GM18907 (cell line): ENCODE measurements at regions not wholly inside any gene's neighbourhood (a gene's known extent, or its start where the extent isn't known, plus 50 kb on each side); places are given as distances from the start of the nearest gene placed in this dataset.
"Not testable (repeated sequence)": the region's sequence is repeated elsewhere in the genome, so short reads cannot be mapped to it uniquely, and the experiment has no call there.

ENCODE experiments used
- ATAC-seq: cut with Tn5 transposase; IDR thresholded peaks from one replicate; pipeline ENCODE4 v1.9.1; 2021; ENCODE audit warnings: mild to moderate bottlenecking, moderate library complexity; ENCODE audit not compliant: unreplicated experiment

DNA sequence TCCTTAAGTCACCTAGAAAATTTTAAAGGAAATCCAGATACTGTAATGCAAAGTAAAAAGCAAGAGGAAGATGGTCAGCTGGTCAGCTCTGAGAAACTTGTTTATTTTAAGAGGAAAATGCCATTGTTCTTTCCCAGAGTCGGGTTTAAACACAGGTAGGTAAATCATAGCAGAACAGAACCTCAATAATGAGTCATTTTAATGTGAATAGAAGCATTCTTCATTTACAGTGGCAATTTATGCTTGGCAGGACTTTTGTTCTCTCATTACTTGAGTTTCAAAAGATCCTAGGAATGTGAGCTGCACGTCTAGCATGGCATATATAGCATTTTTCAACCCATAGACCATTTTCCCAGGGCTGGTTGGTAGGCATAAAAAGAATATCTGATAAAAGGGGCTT lies 132.3 kb downstream of the LIG4 start:
- ATAC-seq = no peak

DNA sequence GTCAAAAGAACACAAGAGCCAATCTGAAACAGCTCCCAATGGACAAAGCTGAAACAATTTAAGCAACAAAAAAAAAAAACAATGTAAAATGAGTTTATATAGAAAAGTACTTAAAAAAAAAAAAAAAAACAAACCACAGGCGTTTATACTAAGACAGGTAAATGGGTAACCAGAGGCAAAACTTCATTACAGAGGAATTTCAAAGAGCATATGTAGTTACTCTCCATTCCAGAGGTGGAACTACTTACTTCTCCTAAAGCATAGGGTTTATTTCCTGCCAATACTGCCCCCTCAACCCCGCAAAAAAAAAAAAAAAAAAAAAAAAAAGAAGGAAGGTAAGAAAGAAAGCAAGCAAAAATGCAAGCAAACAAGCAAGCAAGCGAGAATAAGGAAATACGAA lies 132.9 kb downstream of the LIG4 start:
- ATAC-seq = no peak

DNA sequence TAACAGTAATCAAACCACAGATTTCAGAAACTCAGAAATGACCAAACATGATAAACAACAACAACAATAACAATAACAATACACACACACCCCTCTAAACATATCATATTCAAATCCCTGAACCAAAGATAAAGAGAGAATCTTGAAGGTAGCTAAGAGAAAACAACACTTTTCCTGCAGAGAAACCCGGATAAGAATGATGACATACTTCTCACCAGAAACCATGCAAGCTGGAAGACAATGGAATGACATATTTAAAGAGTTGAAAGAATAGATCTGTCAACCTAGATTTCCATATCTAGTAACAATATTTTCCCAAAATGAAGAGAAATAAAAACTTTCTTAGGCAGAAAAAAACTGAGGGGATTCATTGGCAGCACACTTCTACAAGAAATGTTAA lies 138.1 kb downstream of the LIG4 start:
- no peak for ATAC-seq

DNA sequence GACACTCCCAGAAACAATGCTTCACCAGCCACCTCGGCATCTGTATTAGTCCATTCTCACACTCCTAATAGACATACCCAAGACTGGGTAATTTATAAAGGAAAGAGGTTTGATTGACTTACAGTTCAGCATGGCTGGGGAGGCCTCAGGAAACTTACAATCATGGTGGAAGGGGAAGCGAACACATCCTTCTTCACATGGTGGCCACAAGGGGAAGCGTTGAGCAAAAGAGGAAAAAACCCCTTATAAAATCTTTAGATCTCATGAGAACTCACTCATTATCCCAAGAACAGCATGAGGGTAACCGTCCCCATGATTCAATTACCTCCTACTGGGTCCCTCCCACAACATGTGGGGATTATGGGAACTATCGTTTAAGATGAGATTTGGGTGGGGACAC lies 140.9 kb downstream of the LIG4 start:
- ATAC-seq = not testable (repeated sequence)

DNA sequence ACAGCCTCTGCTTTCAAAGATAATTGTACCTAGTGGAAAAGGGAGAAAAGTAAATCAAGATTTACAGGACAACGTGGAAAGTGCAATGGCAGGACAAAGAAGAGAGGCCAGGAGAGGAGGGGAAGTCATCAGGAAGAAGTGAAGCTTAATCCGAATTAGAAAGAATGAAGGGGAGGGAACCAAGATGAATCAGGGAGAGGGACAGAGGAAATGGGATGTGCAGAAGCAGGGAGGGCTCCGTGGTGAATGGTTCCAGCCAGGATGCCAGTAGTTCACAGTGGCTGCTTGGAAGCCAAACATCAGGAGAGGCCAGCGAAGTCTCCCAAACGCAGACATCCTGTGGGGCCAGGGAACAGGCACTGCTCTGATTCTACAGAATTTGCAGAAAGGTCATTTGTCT lies 144.4 kb downstream of the LIG4 start:
- no peak for ATAC-seq

DNA sequence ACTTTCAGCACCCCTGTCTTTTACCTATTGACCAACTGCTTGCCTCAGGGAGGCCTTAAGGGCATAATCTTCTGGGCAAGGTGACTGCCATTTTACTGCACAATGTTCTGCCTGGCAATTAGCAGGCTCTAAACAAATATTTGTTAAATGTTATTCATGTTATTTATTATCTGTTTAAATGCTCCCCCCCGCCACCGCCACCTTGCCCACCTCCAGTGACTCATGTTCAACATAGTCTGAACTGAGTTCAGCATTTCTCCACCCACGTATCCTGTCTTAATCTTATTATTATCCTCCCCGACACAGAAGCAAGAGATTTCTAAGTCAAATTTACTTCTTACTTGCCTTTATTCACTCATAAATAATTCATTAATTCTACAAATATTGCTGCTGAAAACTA lies 144.8 kb downstream of the LIG4 start:
- ATAC-seq = no peak

DNA sequence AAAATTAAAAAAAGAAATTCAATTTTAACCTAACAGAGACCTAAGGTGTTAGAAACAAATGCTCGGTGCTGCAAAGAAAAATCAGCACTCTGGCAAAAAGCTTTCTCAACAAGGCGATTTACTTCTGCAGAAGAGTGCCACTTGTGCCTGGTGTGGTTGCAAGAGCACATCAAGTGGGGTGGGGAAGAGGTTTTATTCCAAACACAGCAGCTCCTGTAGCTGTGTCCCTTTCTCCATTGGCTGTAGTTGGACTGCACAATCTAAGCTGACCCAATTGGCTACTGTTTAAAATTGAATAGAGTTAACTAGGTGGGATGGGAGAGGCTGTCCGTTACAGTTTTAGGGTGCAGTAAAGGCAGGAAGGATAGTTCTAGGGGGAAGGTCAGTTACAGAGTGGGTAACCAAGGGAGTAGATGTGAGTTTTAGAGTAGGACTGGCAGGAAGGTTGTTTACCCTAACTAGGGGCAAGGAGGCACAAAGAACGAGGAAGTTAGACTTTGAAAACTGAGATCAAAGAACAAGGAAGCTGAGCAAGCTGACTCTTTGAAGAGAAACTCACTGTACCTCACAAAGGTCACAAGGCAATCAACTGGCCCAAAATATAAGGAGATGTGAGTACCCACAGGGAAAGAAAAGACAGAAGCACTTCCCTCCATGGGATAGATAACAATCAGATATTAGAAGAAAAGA lies 145.7 kb downstream of the LIG4 start:
- ATAC-seq = no peak

DNA sequence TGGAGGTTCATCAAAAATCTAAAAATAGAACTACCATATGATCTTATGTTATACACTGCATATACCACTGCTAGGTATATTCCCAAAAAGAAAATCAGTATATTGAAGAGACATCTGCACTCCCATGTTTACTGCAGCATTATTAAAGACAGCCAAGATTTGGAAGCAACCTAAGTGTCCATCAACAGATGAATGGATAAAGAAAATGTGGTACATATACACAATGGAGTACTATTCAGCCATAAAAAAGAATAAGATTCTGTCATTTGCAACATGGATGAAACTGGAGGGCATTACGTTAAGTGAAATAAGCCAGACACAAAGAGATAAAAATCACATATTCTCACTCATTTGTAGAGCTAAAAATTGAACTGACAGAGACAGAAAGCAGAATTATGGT lies 151.0 kb downstream of the LIG4 start:
- not testable (repeated sequence) for ATAC-seq

DNA sequence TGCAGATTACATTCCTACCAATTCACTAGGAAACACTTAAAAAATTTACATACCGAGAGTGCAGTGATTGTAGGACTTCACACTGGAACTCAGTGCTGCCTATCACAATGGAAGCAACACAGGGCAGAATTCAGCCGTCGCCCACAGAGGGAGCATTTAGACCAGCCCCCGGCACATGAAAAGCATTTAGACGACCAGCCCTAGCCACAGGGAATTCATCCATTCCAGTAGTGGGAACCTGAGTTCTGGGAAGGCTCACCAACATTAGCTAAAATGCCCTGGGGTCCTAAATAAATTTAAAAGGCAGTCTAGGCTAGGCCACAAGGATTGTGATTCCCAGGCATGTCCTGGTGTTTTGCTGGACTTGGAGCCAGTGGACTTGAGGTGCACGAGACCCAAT lies 155.2 kb downstream of the LIG4 start:
- no peak for ATAC-seq

DNA sequence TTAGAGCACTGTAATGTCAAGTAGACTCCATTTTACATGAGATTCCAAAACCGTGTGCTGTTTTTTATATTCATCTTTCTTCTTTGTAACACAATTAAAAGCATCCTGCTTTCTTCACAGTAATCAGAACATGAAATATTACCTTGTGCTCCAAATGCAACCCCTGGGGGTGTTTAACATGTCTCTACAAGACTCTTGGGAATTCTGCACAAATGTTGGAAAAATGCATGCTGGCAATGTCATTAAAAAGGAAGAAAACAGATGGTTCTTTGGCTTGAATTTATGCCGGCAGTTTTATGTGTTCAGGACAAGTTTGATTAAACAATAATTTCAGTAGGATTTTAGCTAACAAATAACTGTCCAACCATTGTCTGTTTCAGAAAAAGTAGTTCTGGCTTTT lies 159.1 kb downstream of the LIG4 start:
- no peak for ATAC-seq

DNA sequence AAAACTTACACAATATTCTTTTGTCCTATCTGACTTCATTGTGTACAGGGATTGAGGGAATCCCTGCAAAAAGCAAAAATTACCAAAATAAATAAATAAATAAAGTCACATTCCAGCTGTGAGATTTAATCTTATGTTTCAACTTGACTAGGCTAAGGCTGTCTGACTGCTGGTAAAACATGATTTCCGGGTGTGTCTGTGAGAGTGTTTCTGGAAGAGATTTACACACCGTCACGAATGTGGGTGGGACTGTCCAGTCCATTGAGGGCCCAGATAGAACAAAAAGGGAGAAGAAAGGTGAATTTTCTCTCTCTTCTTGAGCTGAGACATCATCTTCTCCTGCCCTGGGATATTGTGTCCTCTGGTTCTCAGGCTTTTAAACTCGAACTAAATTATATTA lies 166.1 kb downstream of the LIG4 start:
- no peak for ATAC-seq

DNA sequence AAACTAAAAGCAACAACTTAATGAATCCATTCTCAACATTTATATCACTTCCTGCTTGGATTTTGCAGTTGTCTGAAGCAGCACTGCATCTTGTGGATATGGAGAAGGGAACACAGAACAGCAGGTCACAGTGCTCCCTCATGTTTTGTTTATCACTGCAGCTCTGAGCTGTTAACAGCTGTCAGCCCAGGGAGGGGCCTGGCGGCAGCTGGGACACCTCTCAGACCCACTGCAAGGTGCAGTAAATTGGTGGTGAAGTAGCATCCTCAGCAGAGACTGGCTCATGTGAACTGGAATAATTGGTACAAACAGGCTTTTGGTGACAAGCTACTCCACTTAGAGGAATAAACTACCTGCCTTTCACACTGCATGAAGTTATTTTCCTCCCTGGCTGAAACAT lies 170.4 kb downstream of the LIG4 start:
- ATAC-seq = no peak

DNA sequence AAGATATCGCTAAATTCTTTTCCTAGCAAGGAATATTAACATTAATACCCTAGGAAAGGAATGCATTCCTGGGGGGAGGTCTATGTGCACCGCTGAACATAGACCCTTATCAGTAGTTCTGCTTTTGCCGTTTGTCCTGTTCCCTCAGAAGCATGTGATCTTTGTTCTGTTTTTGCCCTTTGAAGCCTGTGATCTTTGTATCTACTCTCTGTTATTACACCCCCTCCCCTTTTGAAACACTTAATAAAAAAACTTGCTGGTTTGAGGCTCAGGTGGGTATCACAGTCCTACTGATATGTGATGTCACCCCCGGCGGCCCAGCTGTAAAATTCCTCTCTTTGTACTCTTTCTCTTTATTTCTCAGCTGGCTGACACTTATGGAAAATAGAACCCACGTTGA lies 172.5 kb downstream of the LIG4 start:
- ATAC-seq = not testable (repeated sequence)

DNA sequence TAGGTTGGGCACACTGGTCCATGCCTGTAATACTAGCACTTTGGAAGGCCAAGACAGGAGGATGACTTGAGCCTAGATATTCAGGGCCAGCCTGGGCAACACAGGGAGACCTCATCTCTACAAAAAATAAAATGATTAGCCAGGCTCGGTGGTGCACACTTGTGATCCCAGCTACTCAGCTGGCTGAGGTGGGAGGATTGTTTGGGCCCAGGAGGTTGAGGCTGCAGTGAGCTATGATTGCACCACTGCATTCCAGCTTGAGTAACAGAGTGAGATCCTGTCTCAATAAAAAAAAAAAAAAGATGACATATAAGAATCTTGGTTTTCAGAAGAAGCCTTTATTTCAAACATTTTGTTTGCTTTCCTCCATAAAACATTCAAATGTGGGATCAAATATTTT lies 178.0 kb downstream of the LIG4 start:
- ATAC-seq = no peak

DNA sequence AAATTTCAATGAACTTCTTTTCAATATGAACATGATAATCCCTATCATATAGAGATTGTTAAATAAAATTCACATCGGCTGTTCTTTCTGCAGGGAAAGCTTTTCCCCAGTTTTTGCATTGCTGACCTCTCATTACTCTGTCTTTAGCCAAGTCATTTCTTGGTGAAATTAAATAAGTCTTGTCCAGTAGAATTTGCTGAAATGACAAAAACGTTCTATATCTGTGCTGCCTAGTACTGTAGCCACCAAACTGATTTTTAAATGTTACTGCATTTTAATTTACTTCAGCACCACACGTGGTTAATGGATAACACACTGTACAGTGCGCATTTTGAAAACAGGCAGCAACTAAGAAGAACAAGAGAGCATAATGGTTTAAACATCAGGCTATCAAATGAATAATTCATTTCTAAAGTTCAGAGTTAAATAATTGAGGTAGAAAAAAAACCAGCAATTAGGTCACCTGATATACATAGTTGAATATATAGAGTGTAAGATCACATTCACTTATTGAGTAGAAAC lies 178.9 kb downstream of the LIG4 start:
- ATAC-seq = no peak

DNA sequence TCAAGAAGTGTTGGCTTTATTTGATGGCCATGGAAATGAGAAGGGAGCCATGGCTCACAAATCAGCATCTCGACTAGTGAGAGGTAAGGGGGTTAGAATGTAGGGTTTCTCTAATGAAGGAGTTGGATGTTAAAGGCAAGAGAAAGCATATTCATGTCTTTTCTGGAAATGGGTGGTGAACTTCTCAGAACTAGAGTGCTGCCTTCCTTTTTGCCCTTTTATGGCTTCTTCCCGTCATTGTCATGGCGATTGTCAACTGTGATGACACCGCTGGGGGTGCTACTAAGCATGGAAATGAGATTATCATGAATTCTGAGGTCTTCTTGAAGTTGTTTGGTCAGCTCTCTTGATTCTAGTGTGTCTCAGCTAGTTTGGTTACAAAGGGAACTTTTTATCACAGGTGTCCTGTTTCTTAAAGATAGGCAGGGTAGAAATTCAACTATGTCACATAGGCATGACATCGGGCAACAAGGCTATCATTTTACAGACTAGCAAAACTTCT lies 180.4 kb downstream of the LIG4 start:
- ATAC-seq = no peak

DNA sequence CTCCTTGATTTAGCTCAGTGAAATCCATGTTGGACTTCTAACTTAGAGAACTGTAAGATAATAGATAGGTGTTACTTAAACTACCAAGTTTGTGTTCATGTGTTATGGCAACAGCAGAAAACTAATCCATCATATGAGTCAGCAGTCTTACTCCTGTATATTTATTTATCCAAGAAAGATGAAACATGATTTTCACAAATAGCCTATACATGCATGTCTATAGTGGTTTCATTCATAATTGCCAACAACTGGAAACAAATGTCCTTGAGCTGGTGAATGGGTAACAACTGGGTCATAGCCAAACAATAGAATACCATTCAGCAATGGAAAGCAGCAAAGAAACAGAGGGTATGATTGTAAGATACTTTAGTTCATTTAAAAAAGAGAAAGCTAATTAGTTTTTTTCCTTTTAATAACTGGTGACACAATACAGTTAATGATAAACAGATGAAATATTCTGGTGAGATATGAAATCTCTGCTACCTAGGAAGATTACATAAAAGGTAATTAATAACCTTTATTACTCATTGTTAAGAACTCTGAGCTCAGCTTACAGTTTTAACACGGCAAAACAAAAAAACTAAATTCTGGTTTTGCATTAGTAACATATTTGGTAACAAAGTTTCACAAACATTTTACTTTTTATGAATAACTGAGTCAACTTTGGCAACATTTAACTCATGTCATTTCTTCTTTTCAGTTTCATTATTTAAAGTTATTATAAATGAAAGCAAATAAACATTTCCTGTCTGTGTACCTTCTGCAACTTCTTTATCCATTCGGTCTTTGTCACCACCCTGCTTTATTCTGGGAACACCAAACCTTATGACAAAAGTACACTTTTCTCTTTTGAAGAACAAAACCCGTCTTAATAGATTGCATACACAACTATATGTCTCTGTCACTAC lies 181.3 kb downstream of the LIG4 start:
- no peak for ATAC-seq

DNA sequence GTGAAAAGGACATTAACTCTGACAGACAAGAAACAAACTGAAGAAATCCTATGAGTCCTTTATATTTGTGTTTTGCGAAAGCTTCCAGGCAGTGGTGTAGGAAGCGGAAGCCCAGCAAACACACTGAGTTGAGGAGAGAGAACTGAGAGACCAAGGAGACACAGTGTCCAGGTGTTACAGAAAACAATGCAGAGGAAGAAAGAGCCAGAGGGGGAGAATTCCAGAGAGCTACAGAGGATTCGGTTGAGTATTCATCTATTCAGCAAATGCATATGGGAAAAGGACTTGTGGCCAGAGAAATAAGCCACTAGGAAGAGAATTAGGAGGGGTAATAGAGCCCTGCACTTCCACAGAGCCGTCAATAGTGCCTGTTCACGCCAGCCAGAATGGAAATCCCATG lies 183.5 kb downstream of the LIG4 start:
- ATAC-seq = no peak

DNA sequence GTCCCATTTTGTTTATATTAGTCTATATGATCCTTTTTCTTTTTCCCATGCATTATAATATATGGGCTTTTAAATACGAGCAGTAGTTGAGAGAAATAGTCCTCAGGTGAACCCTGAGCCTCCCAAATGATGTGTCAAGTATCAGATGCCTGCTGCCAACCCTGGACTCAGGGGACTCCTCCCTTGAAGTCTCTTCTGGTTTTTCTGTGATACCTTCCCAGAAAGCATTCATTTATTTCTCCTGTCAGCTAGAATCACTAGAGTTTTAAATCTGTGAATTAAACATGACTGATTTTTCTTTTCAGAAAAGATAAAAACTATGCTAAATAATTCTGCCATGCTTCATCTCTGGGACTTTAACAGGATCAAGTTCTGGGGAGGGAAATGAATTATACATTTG lies 184.6 kb downstream of the LIG4 start:
- ATAC-seq = no peak

DNA sequence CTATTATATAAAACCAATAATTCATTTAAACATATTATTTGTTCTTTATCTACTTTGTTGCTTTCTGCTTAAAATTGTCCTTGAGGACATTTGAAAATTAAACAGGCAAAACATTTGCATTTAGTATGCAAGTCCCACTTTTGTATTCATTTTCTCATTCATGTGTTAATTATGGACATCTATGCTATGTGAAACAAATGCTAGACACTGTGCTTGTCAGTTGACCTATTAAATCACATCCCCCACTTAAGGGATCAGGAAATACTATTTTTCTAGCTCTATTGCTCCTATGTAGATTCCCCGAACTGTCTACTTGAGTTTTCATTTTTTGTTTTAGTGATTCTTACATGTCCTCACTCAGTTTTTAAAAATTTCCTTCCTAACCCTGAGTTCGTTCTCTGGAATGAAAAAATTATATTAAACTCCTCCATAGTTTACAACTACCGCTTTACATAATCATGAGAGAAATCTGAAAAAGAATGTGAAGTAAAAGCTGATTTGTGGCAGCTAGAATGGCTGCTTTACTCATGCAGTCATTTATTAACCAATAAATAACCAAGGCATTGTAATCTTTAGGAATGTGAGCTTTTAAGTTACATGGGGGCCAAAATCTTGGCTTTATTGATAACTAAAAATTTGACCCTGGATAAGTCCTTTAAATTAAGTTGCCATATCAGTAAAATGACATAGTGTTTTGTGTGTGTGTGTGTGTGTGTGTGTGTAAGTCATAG lies 188.5 kb downstream of the LIG4 start:
- no peak for ATAC-seq

DNA sequence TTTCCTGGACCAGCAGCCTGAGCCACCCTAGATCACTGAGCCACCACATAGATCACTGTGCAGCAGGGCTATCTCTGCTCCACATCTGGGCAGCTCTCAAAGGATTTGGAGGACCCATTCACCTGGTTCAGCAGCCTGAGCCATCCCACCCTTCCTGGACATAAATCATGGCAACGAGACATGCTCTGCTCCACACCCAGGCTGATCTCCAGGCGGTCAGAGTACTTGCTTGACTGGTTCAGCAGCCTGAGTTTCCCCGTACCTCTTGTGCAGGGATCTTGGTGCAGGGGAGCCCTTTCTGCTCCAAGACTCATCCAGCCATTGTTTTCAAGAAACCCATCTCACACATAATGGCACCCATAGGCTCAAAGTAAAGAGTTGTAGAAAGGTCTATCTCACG lies 195.3 kb downstream of the LIG4 start:
- no peak for ATAC-seq
